Suprapubic skin (tissue), 3 donors: ENCODE measurements at regions not wholly inside any gene's neighbourhood (a gene's known extent, or its start where the extent isn't known, plus 50 kb on each side); places are given as distances from the start of the nearest gene placed in this dataset.

Experiments
- EP300 ChIP-seq: sonication (generic); formaldehyde crosslinking; IDR thresholded peaks from one replicate; pipeline ENCODE4 v1.6.1; 2017; ENCODE audit warnings: antibody characterized with exemption
- TF ChIP-seq, protein P1 (sequence below), 2 donors: fragments of 200-600 bp in 1 of 2; fragments of 450-650 bp in 1 of 2; sonication (generic) in 1 of 2; IDR thresholded peaks; one replicate each; pipeline ENCODE4 v1.5.1; 2016 to 2019; ENCODE audit warnings: antibody characterized with exemption in 2 of 2, mild to moderate bottlenecking in 1 of 2, moderate library complexity in 1 of 2

DNA sequence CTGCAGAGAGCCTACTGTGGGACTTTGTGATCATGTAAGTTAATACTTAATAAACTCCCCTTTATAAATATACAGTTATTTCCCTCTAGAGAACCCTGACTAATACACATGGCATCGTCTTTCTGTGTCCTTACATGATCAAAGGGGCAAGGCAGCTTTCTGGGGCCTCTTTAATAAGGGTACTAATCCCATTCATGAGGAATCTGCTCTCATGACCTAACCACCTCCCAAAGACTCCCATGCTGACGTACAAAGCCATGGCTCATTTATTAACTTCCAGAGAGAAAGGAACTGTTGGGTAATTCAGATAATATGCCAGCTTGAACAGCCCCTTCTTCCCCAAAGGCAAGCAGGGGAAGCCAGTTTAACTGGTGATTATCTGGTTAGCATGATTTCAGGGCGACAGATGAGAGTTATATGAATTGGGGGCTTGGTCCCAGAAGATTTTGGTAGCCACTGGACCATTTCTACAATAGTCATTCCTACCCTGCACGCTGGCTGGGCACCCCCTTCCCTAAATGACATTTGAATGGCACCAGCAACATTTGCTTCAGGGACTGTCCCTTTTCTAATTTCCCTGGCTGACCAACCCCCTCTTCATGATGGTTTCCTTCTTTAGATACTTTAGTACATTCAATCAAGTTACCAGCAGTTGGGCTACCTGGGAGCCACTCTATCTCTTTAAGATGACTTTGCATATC lies 83.6 kb upstream of the C3orf80 start:
- TF ChIP-seq, protein P1, sequence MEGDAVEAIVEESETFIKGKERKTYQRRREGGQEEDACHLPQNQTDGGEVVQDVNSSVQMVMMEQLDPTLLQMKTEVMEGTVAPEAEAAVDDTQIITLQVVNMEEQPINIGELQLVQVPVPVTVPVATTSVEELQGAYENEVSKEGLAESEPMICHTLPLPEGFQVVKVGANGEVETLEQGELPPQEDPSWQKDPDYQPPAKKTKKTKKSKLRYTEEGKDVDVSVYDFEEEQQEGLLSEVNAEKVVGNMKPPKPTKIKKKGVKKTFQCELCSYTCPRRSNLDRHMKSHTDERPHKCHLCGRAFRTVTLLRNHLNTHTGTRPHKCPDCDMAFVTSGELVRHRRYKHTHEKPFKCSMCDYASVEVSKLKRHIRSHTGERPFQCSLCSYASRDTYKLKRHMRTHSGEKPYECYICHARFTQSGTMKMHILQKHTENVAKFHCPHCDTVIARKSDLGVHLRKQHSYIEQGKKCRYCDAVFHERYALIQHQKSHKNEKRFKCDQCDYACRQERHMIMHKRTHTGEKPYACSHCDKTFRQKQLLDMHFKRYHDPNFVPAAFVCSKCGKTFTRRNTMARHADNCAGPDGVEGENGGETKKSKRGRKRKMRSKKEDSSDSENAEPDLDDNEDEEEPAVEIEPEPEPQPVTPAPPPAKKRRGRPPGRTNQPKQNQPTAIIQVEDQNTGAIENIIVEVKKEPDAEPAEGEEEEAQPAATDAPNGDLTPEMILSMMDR (IDR thresholded peaks at IDR 0.05), result no peak
- TF ChIP-seq EP300, result no peak
